SK-N-SH (cell line): ENCODE measurements at regions not wholly inside any gene's neighbourhood (a gene's known extent, or its start where the extent isn't known, plus 50 kb on each side); places are given as distances from the start of the nearest gene placed in this dataset.

Source experiments
- CTCF ChIP-seq: fragments of 200-600 bp; sonication (generic); IDR thresholded peaks from 2 replicates; pipeline ENCODE4 v1.6.1; 2017; ENCODE audit warnings: antibody characterized with exemption, mild to moderate bottlenecking, moderate library complexity
- ELF1 ChIP-seq: IDR thresholded peaks from 2 replicates; pipeline ENCODE4 v1.4.0; 2012
- EP300 ChIP-seq, 2 experiments: IDR thresholded peaks; 2 replicates each; pipeline versions ENCODE4 v1.4.0 to v1.6.1; 2012; ENCODE audit warnings: borderline replicate concordance in 1 of 2, low read depth in 1 of 2, low read length in 1 of 2
- JUND ChIP-seq: IDR thresholded peaks from 2 replicates; pipeline ENCODE4 v1.4.0; 2012
- USF2 ChIP-seq: fragments of 150-350 bp; IDR thresholded peaks from 2 replicates; pipeline ENCODE4 v1.6.1; 2017; ENCODE audit warnings: antibody characterized with exemption, low read length, low read depth, borderline replicate concordance

GRCh38 chr9:29976981-29977380, 2403.7 kb upstream of the C9orf72 start:
- TF ChIP-seq CTCF (no peak), USF2 (no peak), EP300 (IDR thresholded peaks at IDR 0.05; ENCODE audit: borderline replicate concordance in 1 of 2, low read depth in 1 of 2, low read length in 1 of 2) (no peak), ELF1 (no peak), JUND (no peak)
